ENCODE measurements at regions not wholly inside any gene's neighbourhood (a gene's known extent, or its start where the extent isn't known, plus 50 kb on each side); places are given as distances from the start of the nearest gene placed in this dataset.

GRCh38 chr6:94801344-94801743, 776.0 kb upstream of the MANEA start:
- no peak for TF ChIP-seq EZH2 (IDR thresholded peaks at IDR 0.05; ENCODE audit: borderline replicate concordance)
- TF ChIP-seq CTCF (IDR thresholded peaks at IDR 0.05; ENCODE audit: poor library complexity): no peak
- no peak for TF ChIP-seq EZH2phosphoT487 (IDR thresholded peaks at IDR 0.05; ENCODE audit: low read depth, severe bottlenecking, unreplicated experiment)
